HL-60 (cell line): ENCODE measurements at regions not wholly inside any gene's neighbourhood (a gene's known extent, or its start where the extent isn't known, plus 50 kb on each side); places are given as distances from the start of the nearest gene placed in this dataset.
"Not testable (repeated sequence)": the region's sequence is repeated elsewhere in the genome, so short reads cannot be mapped to it uniquely, and the experiment has no call there.

Source experiments
- DNase-seq, 2 experiments: peaks; one replicate each; pipeline ENCODE4 v3.0.0-alpha.2; 2010 to 2020; ENCODE audit warnings: low read depth in 1 of 2, low spot score in 1 of 2
- H3K27ac ChIP-seq: fragments of 250-450 bp; sonication (Bioruptor Pico); replicated peaks from 2 replicates; pipeline ENCODE4 v1.5.1; 2020; ENCODE audit warnings: mild to moderate bottlenecking, moderate library complexity
- H3K27me3 ChIP-seq: fragments of 250-450 bp; sonication (Bioruptor Pico); 2 replicates; pipeline ENCODE4 v1.5.1; 2021; ENCODE audit warnings: mild to moderate bottlenecking, moderate library complexity; ENCODE audit not compliant: insufficient read depth, poor library complexity, severe bottlenecking
- H3K4me3 ChIP-seq: replicated peaks from 2 replicates; pipeline ENCODE4 v1.5.1; 2011; ENCODE audit warnings: mild to moderate bottlenecking, control low read depth, low read length; ENCODE audit not compliant: insufficient read depth
- GABPA ChIP-seq: IDR thresholded peaks from 2 replicates; pipeline ENCODE4 v1.6.1; 2012; ENCODE audit warnings: low read depth
- POLR2AphosphoS5 ChIP-seq: IDR thresholded peaks from 2 replicates; pipeline ENCODE4 v1.6.1; 2012; ENCODE audit warnings: low read depth
- SPI1 ChIP-seq: IDR thresholded peaks from 2 replicates; pipeline ENCODE4 v1.6.1; 2012; ENCODE audit warnings: low read depth, mild to moderate bottlenecking, borderline replicate concordance
- TF ChIP-seq, protein P1 (sequence below): IDR thresholded peaks from one replicate; pipeline ENCODE4 v1.5.1; 2011; ENCODE audit warnings: low read length, control low read depth, inconsistent platforms; ENCODE audit not compliant: insufficient read depth
- TF ChIP-seq, protein P2 (sequence below): IDR thresholded peaks from 2 replicates; pipeline ENCODE4 v1.6.1; 2012; ENCODE audit warnings: low read depth; ENCODE audit not compliant: insufficient replicate concordance

DNA sequence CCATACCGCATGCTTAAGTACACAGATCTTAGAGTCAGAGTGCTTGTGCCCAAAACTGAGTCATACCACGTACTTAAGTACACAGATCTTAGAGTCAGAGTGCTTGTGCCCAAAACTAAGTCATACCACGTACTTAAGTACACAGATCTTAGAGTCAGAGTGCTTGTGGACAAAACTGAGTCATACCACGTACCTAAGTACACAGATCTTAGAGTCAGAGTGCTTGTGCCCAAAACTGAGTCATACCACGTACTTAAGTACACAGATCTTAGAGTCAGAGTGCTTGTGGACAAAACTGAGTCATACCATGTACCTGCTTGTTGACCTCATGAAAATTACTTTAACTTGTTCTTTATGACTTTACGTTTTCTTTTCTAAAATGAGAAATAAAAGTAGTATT is 233.7 kb upstream of the NETO1 start:
- not testable (repeated sequence) for H3K27ac ChIP-seq, H3K4me3 ChIP-seq, H3K27me3 ChIP-seq, DNase-seq

DNA sequence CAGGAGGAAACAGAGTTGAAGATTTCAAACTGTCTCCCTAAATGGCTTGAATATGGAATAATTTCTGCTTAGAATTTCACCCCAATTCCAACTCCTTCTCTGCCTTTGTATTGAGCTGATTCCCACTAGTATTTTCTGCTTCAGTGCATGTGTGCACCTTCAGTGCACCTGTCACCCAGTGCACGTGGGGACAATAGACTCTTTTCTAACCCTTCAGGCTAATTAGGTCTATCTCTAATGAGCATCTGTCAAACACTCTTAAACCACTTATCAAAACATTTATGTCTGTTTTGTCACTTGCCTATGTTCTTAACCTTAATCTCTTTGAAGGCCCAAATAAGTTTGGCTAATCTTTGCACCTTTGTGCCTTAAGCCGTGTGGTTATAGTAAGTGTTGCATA is 232.0 kb upstream of the NETO1 start:
- DNase-seq: no peak
- TF ChIP-seq, protein P1, sequence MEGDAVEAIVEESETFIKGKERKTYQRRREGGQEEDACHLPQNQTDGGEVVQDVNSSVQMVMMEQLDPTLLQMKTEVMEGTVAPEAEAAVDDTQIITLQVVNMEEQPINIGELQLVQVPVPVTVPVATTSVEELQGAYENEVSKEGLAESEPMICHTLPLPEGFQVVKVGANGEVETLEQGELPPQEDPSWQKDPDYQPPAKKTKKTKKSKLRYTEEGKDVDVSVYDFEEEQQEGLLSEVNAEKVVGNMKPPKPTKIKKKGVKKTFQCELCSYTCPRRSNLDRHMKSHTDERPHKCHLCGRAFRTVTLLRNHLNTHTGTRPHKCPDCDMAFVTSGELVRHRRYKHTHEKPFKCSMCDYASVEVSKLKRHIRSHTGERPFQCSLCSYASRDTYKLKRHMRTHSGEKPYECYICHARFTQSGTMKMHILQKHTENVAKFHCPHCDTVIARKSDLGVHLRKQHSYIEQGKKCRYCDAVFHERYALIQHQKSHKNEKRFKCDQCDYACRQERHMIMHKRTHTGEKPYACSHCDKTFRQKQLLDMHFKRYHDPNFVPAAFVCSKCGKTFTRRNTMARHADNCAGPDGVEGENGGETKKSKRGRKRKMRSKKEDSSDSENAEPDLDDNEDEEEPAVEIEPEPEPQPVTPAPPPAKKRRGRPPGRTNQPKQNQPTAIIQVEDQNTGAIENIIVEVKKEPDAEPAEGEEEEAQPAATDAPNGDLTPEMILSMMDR: no peak
- TF ChIP-seq GABPA (no peak), SPI1 (no peak)
- TF ChIP-seq, protein P2, sequence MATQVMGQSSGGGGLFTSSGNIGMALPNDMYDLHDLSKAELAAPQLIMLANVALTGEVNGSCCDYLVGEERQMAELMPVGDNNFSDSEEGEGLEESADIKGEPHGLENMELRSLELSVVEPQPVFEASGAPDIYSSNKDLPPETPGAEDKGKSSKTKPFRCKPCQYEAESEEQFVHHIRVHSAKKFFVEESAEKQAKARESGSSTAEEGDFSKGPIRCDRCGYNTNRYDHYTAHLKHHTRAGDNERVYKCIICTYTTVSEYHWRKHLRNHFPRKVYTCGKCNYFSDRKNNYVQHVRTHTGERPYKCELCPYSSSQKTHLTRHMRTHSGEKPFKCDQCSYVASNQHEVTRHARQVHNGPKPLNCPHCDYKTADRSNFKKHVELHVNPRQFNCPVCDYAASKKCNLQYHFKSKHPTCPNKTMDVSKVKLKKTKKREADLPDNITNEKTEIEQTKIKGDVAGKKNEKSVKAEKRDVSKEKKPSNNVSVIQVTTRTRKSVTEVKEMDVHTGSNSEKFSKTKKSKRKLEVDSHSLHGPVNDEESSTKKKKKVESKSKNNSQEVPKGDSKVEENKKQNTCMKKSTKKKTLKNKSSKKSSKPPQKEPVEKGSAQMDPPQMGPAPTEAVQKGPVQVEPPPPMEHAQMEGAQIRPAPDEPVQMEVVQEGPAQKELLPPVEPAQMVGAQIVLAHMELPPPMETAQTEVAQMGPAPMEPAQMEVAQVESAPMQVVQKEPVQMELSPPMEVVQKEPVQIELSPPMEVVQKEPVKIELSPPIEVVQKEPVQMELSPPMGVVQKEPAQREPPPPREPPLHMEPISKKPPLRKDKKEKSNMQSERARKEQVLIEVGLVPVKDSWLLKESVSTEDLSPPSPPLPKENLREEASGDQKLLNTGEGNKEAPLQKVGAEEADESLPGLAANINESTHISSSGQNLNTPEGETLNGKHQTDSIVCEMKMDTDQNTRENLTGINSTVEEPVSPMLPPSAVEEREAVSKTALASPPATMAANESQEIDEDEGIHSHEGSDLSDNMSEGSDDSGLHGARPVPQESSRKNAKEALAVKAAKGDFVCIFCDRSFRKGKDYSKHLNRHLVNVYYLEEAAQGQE: no peak
- no peak overlapping the region for H3K4me3 ChIP-seq
- H3K27ac ChIP-seq: no peak overlapping the region
- no peaks in the 10 kb centered on the region for H3K27me3 ChIP-seq

DNA sequence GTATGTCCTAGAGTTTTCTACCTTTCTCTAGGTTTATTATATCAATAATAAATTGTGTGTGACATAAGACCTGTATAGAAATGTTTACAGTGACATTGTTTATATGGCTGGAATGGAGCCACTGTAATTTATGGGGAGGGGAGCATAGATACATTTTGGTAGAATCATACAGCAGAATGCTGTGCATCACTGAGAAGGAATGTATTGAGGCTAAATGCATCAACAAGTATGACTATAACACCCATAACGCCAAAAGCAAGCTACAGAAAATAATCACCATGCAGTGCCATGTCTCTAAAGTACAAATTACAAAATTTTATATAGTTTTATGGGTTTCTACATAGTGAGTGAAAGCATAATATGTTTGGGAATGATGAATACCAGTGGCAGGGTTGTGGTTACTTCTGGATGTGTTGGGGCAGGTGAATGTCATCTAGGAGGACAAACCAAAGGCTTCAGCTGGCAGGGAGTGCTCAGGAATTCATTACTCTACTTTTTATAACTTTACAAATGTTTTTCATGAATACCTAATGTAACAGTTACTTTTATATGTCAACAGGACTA is 226.0 kb upstream of the NETO1 start:
- H3K4me3 ChIP-seq: no peak overlapping the region
- no peak for DNase-seq
- TF ChIP-seq, protein P1: no peak
- TF ChIP-seq SPI1 (no peak), POLR2AphosphoS5 (no peak), GABPA (no peak)
- TF ChIP-seq, protein P2: no peak
- peaks cover 3% of the 10 kb centered on the region for H3K27me3 ChIP-seq
- H3K27ac ChIP-seq: no peak overlapping the region

DNA sequence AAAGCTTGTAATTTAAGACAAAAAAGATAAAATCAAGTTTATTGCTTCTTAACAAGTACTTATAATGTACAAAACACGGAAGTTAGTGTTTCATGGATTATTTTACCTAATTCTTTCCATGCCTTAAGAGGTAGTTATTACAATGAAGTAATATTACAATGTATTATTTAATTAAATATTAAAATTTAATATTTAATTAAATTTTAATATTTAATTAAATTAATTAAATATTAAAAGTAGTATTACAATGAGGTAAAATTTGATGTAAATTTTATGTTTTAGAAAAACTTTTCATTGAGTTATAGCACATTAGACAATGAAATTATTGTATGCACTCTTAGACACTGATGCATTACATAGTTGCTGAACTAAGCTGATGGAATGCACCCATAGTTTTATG is 220.7 kb upstream of the NETO1 start:
- TF ChIP-seq, protein P2: no peak
- TF ChIP-seq, protein P1: no peak
- no peak for TF ChIP-seq POLR2AphosphoS5
- TF ChIP-seq SPI1: no peak
- H3K4me3 ChIP-seq: no peak overlapping the region
- no peak overlapping the region for H3K27ac ChIP-seq
- H3K27me3 ChIP-seq: peaks cover 3% of the 10 kb centered on the region
- DNase-seq: no peak
